H9 (cell line): ENCODE measurements at regions not wholly inside any gene's neighbourhood (a gene's known extent, or its start where the extent isn't known, plus 50 kb on each side); places are given as distances from the start of the nearest gene placed in this dataset.

Source experiments
- DNase-seq: peaks from one replicate; pipeline ENCODE4 v3.0.0-alpha.2; 2017
- H2AFZ ChIP-seq: one replicate; pipeline ENCODE4 v1.6.1; 2013; ENCODE audit warnings: mild to moderate bottlenecking, low read length, control low read depth, moderate library complexity
- H2AK5ac ChIP-seq: 2 replicates; pipeline ENCODE4 v1.6.1; 2013; ENCODE audit warnings: low read length, control low read depth, mixed read lengths; ENCODE audit not compliant: insufficient read length
- H2BK120ac ChIP-seq: one replicate; pipeline ENCODE4 v1.6.1; 2013; ENCODE audit warnings: low read depth, mild to moderate bottlenecking, low read length, control low read depth, inconsistent platforms; ENCODE audit not compliant: poor library complexity, severe bottlenecking
- H2BK12ac ChIP-seq: 2 replicates; pipeline ENCODE4 v1.6.1; 2013; ENCODE audit warnings: low read length, control low read depth, mixed read lengths, low read depth; ENCODE audit not compliant: insufficient read length
- H2BK15ac ChIP-seq: 2 replicates; pipeline ENCODE4 v1.6.1; 2013; ENCODE audit warnings: low read depth, low read length, control low read depth
- H2BK20ac ChIP-seq: one replicate; pipeline ENCODE4 v1.6.1; 2013; ENCODE audit warnings: low read depth, mild to moderate bottlenecking, low read length, control low read depth, inconsistent platforms; ENCODE audit not compliant: poor library complexity, severe bottlenecking
- H2BK5ac ChIP-seq: 2 replicates; pipeline ENCODE4 v1.6.1; 2013; ENCODE audit warnings: low read length, control low read depth, mixed read lengths; ENCODE audit not compliant: insufficient read length
- H3K14ac ChIP-seq: 2 replicates; pipeline ENCODE4 v1.6.1; 2013; ENCODE audit warnings: low read length, control low read depth; ENCODE audit not compliant: insufficient read depth
- H3K18ac ChIP-seq: 2 replicates; pipeline ENCODE4 v1.6.1; 2013; ENCODE audit warnings: low read depth, mild to moderate bottlenecking, mixed read lengths, low read length, control low read depth; ENCODE audit not compliant: insufficient read length
- H3K23ac ChIP-seq: 2 replicates; pipeline ENCODE4 v1.6.1; 2013; ENCODE audit warnings: low read length, control low read depth, mixed read lengths, low read depth; ENCODE audit not compliant: insufficient read length
- H3K23me2 ChIP-seq: 2 replicates; pipeline ENCODE4 v1.6.1; 2013; ENCODE audit warnings: low read depth, mild to moderate bottlenecking, mixed read lengths, low read length, control low read depth; ENCODE audit not compliant: insufficient read length, poor library complexity, severe bottlenecking
- H3K27ac ChIP-seq: 2 replicates; pipeline ENCODE4 v1.5.1; 2013; ENCODE audit warnings: low read length, control low read depth, mixed read lengths, low read depth; ENCODE audit not compliant: insufficient read length
- H3K27me3 ChIP-seq: 2 replicates; pipeline ENCODE4 v1.6.1; 2013; ENCODE audit warnings: low read length, control low read depth, inconsistent platforms; ENCODE audit not compliant: insufficient read depth
- H3K4ac ChIP-seq: 2 replicates; pipeline ENCODE4 v1.6.1; 2013; ENCODE audit warnings: low read depth, mild to moderate bottlenecking, control low read depth, inconsistent platforms, low read length, moderate library complexity
- H3K4me1 ChIP-seq: 2 replicates; pipeline ENCODE4 v1.6.1; 2013; ENCODE audit warnings: low read length, control low read depth, inconsistent platforms; ENCODE audit not compliant: insufficient read depth
- H3K4me2 ChIP-seq: 2 replicates; pipeline ENCODE4 v1.6.1; 2013; ENCODE audit warnings: low read length, control low read depth, mixed read lengths; ENCODE audit not compliant: insufficient read length, insufficient read depth
- H3K56ac ChIP-seq: 2 replicates; pipeline ENCODE4 v1.6.1; 2013; ENCODE audit warnings: low read depth, mild to moderate bottlenecking, mixed read lengths, low read length, control low read depth; ENCODE audit not compliant: insufficient read length
- H3K79me1 ChIP-seq: 2 replicates; pipeline ENCODE4 v1.6.1; 2013; ENCODE audit warnings: low read depth, mild to moderate bottlenecking, moderate library complexity, low read length, control low read depth, inconsistent platforms; ENCODE audit not compliant: insufficient read depth, poor library complexity, severe bottlenecking
- H3K79me2 ChIP-seq: 2 replicates; pipeline ENCODE4 v1.6.1; 2013; ENCODE audit warnings: low read length, control low read depth, inconsistent platforms; ENCODE audit not compliant: insufficient read depth
- H3K9ac ChIP-seq: 2 replicates; pipeline ENCODE4 v1.6.1; 2013; ENCODE audit warnings: low read length, control low read depth, mixed read lengths; ENCODE audit not compliant: insufficient read length; ENCODE audit errors: extremely low read depth
- H3K9me3 ChIP-seq: one replicate; pipeline ENCODE4 v1.6.1; 2013; ENCODE audit warnings: low read depth, low read length, inconsistent platforms; ENCODE audit not compliant: control insufficient read depth
- H3T11ph ChIP-seq: one replicate; pipeline ENCODE4 v1.6.1; 2013; ENCODE audit warnings: mild to moderate bottlenecking, low read length, control low read depth, inconsistent platforms
- H4K20me1 ChIP-seq: one replicate; pipeline ENCODE4 v1.6.1; 2013; ENCODE audit not compliant: control insufficient read depth, insufficient read length, insufficient read depth
- H4K5ac ChIP-seq: 2 replicates; pipeline ENCODE4 v1.6.1; 2013; ENCODE audit warnings: low read depth, mild to moderate bottlenecking, mixed read lengths, low read length, control low read depth; ENCODE audit not compliant: insufficient read length
- H4K8ac ChIP-seq: replicated peaks from 2 replicates; pipeline ENCODE4 v1.6.1; 2013; ENCODE audit warnings: low read length, control low read depth, mixed read lengths, low read depth; ENCODE audit not compliant: insufficient read length
- H4K91ac ChIP-seq: 2 replicates; pipeline ENCODE4 v1.6.1; 2013; ENCODE audit warnings: low read depth, mild to moderate bottlenecking, moderate library complexity, mixed read lengths, low read length, control low read depth; ENCODE audit not compliant: insufficient read length
- H3K27ac Mint-ChIP-seq, 3 experiments: 2 replicates in 2 of 3; 3 replicates in 1 of 3; pipeline ENCODE4 v1.8.0; 2020 to 2021; ENCODE audit warnings: mixed read lengths in 3 of 3, mild to moderate bottlenecking in 1 of 3, moderate library complexity in 1 of 3
- H3K27me3 Mint-ChIP-seq: 2 replicates; pipeline ENCODE4 v1.8.0; 2021; ENCODE audit warnings: low read depth, mild to moderate bottlenecking, moderate library complexity, mixed read lengths
- H3K36me3 Mint-ChIP-seq, 3 experiments: 2 replicates in 2 of 3; 3 replicates in 1 of 3; pipeline ENCODE4 v1.8.0; 2020 to 2021; ENCODE audit warnings: low read depth in 3 of 3, mixed read lengths in 3 of 3; ENCODE audit not compliant: insufficient read depth in 1 of 3
- H3K4me1 Mint-ChIP-seq, 2 experiments: 2 replicates each; pipeline ENCODE4 v1.8.0; 2020; ENCODE audit warnings: mixed read lengths in 2 of 2
- H3K4me3 Mint-ChIP-seq, 2 experiments: 2 replicates in 1 of 2; 3 replicates in 1 of 2; pipeline ENCODE4 v1.8.0; 2020 to 2021; ENCODE audit warnings: mild to moderate bottlenecking in 2 of 2, mixed read lengths in 2 of 2, moderate library complexity in 1 of 2
- H3K9me3 Mint-ChIP-seq, 2 experiments: 2 replicates in 1 of 2; 3 replicates in 1 of 2; pipeline ENCODE4 v1.8.0; 2020; ENCODE audit warnings: mild to moderate bottlenecking in 2 of 2, mixed read lengths in 2 of 2, moderate library complexity in 1 of 2
- CTCF ChIP-seq: fragments of 200-600 bp; sonication (generic); conservative IDR thresholded peaks from 3 replicates; pipeline ENCODE4 v1.8.0; 2021; ENCODE audit warnings: antibody characterized with exemption, mild to moderate bottlenecking
- WGBS: extraction: QIAGEN DNeasy Blood & Tissue Kit; methylation state at CpG from one replicate; pipeline ENCODE4 v1.1.7; 2013; ENCODE audit warnings: missing lambda C conversion rate, low lambda C conversion rate, mixed read lengths; ENCODE audit not compliant: insufficient read length; ENCODE audit errors: extremely low coverage; 5-methylcytosine and 5-hydroxymethylcytosine counted together

- Mint-ChIP-seq H3K9me3 (no peaks in the 10 kb centered on the region), H3K4me1 (peaks cover 4 to 5% of the 10 kb centered on the region in 2 experiments), H3K36me3 (no peaks in the 10 kb centered on the region), H3K27ac (no peak overlapping the region), H3K4me3 (no peak overlapping the region), H3K27me3 (no peaks in the 10 kb centered on the region)
- no peak overlapping the region for H2BK5ac ChIP-seq
- no peak overlapping the region for H3K27ac ChIP-seq
- H3K23ac ChIP-seq, result no peak overlapping the region
- H3K79me2 ChIP-seq, result no peaks in the 10 kb centered on the region
- H2BK20ac ChIP-seq, result no peak overlapping the region
- no peak overlapping the region for H3K14ac ChIP-seq
- H3T11ph ChIP-seq, result no peak overlapping the region
- no peak overlapping the region for H3K4me2 ChIP-seq
- no peaks in the 10 kb centered on the region for H3K23me2 ChIP-seq
- H4K91ac ChIP-seq, result no peak overlapping the region
- no peak overlapping the region for H3K4ac ChIP-seq
- WGBS, result no CpG with 5 or more reads among the region's 4 CpGs
- H3K56ac ChIP-seq, result no peak overlapping the region
- no peak overlapping the region for H2BK120ac ChIP-seq
- no peak overlapping the region for H2BK15ac ChIP-seq
- no peak for TF ChIP-seq CTCF
- H4K20me1 ChIP-seq, result no peaks in the 10 kb centered on the region
- H3K9ac ChIP-seq, result no peak overlapping the region
- no peaks in the 10 kb centered on the region for H3K4me1 ChIP-seq
- H4K8ac ChIP-seq, result no peak overlapping the region
- no peak overlapping the region for H3K18ac ChIP-seq
- no peak overlapping the region for H4K5ac ChIP-seq
- no peaks in the 10 kb centered on the region for H3K9me3 ChIP-seq
- no peak overlapping the region for H2BK12ac ChIP-seq
- H3K27me3 ChIP-seq, result no peaks in the 10 kb centered on the region
- no peak overlapping the region for H2AK5ac ChIP-seq
- no peaks in the 10 kb centered on the region for H3K79me1 ChIP-seq
- no peak for DNase-seq
- H2AFZ ChIP-seq, result no peak overlapping the region
Measured at GRCh38 chr1:189834813-189835212, 642.9 kb downstream of the BRINP3 start.
